ENCODE measurements at regions not wholly inside any gene's neighbourhood (a gene's known extent, or its start where the extent isn't known, plus 50 kb on each side); places are given as distances from the start of the nearest gene placed in this dataset.

DNA sequence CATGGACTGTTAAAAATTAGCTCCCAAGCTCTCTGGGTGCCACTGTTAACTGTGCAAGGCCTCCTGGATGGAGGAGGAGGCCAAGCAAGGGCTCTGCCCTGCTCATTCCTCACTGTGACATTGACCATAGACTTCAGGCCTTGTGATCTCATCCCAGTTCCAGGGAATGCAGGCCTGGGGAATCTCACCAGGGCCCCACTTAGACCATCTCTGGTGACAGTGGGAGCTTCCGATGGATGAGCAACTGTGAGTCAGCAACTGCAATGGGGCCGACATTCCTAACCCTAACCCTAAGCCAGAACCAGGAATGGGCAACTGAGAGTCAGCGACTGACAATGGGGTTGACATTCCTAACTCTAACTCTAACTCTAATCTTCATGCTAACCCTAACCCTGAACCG, 50.4 kb upstream of the MSMB start:
- TF ChIP-seq, protein P1, sequence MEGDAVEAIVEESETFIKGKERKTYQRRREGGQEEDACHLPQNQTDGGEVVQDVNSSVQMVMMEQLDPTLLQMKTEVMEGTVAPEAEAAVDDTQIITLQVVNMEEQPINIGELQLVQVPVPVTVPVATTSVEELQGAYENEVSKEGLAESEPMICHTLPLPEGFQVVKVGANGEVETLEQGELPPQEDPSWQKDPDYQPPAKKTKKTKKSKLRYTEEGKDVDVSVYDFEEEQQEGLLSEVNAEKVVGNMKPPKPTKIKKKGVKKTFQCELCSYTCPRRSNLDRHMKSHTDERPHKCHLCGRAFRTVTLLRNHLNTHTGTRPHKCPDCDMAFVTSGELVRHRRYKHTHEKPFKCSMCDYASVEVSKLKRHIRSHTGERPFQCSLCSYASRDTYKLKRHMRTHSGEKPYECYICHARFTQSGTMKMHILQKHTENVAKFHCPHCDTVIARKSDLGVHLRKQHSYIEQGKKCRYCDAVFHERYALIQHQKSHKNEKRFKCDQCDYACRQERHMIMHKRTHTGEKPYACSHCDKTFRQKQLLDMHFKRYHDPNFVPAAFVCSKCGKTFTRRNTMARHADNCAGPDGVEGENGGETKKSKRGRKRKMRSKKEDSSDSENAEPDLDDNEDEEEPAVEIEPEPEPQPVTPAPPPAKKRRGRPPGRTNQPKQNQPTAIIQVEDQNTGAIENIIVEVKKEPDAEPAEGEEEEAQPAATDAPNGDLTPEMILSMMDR (IDR thresholded peaks at IDR 0.05 in 8 of 11, conservative IDR thresholded peaks at IDR 0.05 in 3 of 11) = no peak
- no peak for TF ChIP-seq POLR2A (IDR thresholded peaks at IDR 0.05)
- no peak for TF ChIP-seq POLR2AphosphoS5 (IDR thresholded peaks at IDR 0.05)

Data from spleen (tissue), 7 donors.